ENCODE measurements at regions not wholly inside any gene's neighbourhood (a gene's known extent, or its start where the extent isn't known, plus 50 kb on each side); places are given as distances from the start of the nearest gene placed in this dataset.

DNA sequence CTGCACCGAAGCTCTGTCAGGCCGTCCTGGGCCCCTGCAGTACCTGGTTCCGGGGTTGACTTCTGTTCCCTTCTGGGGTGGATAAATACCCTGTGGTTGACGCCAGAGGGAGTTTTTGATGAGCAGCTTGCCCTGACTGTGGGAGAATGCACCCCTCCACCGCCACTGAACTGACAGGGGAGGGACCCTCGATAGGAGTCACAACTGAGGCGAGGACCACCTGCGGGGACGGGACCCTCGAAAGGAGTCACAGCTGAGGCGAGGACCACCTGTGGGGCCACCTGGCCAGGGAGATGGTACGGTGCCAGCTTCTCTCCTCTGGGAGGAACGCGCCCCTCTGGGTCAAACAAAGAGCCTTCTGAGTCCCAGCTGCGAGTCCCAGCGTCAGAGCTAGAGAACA is 100.1 kb upstream of the FRMD1 start:
- TF ChIP-seq OSR1 (CRISPR knock-in tag; IDR thresholded peaks at IDR 0.05), result no peak
- TF ChIP-seq CSDC2 (CRISPR knock-in tag; IDR thresholded peaks at IDR 0.05), result no peak
- no peak for TF ChIP-seq PPARA (CRISPR knock-in tag; IDR thresholded peaks at IDR 0.05; ENCODE audit: borderline replicate concordance)
- no peak for TF ChIP-seq ZNF565 (CRISPR knock-in tag; conservative IDR thresholded peaks at IDR 0.05; ENCODE audit: low read depth)
- TF ChIP-seq ZFP3 (CRISPR knock-in tag; IDR thresholded peaks at IDR 0.05), result no peak
- TF ChIP-seq ISL1 (CRISPR knock-in tag; IDR thresholded peaks at IDR 0.05), result no peak
- no peak for TF ChIP-seq TCF4 (CRISPR knock-in tag; IDR thresholded peaks at IDR 0.05; ENCODE audit: borderline replicate concordance)
- TF ChIP-seq ZFP30 (CRISPR knock-in tag; IDR thresholded peaks at IDR 0.05), result no peak
- no peak for TF ChIP-seq GLIS3 (CRISPR knock-in tag; IDR thresholded peaks at IDR 0.05)
- no peak for TF ChIP-seq ESRRG (CRISPR knock-in tag; IDR thresholded peaks at IDR 0.05)
- TF ChIP-seq, protein P1, sequence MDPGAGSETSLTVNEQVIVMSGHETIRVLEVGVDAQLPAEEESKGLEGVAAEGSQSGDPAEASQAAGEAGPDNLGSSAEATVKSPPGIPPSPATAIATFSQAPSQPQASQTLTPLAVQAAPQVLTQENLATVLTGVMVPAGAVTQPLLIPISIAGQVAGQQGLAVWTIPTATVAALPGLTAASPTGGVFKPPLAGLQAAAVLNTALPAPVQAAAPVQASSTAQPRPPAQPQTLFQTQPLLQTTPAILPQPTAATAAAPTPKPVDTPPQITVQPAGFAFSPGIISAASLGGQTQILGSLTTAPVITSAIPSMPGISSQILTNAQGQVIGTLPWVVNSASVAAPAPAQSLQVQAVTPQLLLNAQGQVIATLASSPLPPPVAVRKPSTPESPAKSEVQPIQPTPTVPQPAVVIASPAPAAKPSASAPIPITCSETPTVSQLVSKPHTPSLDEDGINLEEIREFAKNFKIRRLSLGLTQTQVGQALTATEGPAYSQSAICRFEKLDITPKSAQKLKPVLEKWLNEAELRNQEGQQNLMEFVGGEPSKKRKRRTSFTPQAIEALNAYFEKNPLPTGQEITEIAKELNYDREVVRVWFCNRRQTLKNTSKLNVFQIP (CRISPR knock-in tag; IDR thresholded peaks at IDR 0.05; ENCODE audit: borderline replicate concordance, low read depth), result no peak
- TF ChIP-seq SNAI2 (CRISPR knock-in tag; IDR thresholded peaks at IDR 0.05), result no peak
- no peak for ATAC-seq

GRCh38 chr6:168177103-168177891 is 98.3 kb upstream of the FRMD1 start:
- TF ChIP-seq CSDC2 (CRISPR knock-in tag; IDR thresholded peaks at IDR 0.05), result no peak
- TF ChIP-seq ZC3H10 (CRISPR knock-in tag; IDR thresholded peaks at IDR 0.05), result no peak
- TF ChIP-seq PPARA (CRISPR knock-in tag; IDR thresholded peaks at IDR 0.05; ENCODE audit: borderline replicate concordance), result no peak
- TF ChIP-seq ZFP3 (CRISPR knock-in tag; IDR thresholded peaks at IDR 0.05), result no peak
- TF ChIP-seq ZNF70 (CRISPR knock-in tag; IDR thresholded peaks at IDR 0.05), result no peak
- TF ChIP-seq, protein P2, sequence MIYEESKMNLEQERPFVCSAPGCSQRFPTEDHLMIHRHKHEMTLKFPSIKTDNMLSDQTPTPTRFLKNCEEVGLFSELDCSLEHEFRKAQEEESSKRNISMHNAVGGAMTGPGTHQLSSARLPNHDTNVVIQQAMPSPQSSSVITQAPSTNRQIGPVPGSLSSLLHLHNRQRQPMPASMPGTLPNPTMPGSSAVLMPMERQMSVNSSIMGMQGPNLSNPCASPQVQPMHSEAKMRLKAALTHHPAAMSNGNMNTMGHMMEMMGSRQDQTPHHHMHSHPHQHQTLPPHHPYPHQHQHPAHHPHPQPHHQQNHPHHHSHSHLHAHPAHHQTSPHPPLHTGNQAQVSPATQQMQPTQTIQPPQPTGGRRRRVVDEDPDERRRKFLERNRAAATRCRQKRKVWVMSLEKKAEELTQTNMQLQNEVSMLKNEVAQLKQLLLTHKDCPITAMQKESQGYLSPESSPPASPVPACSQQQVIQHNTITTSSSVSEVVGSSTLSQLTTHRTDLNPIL (CRISPR knock-in tag; IDR thresholded peaks at IDR 0.05; ENCODE audit: low read depth), result no peak
- no peak for TF ChIP-seq OSR1 (CRISPR knock-in tag; IDR thresholded peaks at IDR 0.05)
- no peak for TF ChIP-seq ZNF8 (CRISPR knock-in tag; IDR thresholded peaks at IDR 0.05)
- no peak for TF ChIP-seq GLIS3 (CRISPR knock-in tag; IDR thresholded peaks at IDR 0.05)
- TF ChIP-seq, protein P1 (CRISPR knock-in tag; IDR thresholded peaks at IDR 0.05; ENCODE audit: borderline replicate concordance, low read depth), result no peak
- TF ChIP-seq ZFP30 (CRISPR knock-in tag; IDR thresholded peaks at IDR 0.05), result no peak
- no peak for ATAC-seq

- TF ChIP-seq, protein P2 (CRISPR knock-in tag; IDR thresholded peaks at IDR 0.05; ENCODE audit: low read depth), result no peak
- no peak for TF ChIP-seq BACH2 (CRISPR knock-in tag; IDR thresholded peaks at IDR 0.05; ENCODE audit: borderline replicate concordance)
- TF ChIP-seq, protein P3, sequence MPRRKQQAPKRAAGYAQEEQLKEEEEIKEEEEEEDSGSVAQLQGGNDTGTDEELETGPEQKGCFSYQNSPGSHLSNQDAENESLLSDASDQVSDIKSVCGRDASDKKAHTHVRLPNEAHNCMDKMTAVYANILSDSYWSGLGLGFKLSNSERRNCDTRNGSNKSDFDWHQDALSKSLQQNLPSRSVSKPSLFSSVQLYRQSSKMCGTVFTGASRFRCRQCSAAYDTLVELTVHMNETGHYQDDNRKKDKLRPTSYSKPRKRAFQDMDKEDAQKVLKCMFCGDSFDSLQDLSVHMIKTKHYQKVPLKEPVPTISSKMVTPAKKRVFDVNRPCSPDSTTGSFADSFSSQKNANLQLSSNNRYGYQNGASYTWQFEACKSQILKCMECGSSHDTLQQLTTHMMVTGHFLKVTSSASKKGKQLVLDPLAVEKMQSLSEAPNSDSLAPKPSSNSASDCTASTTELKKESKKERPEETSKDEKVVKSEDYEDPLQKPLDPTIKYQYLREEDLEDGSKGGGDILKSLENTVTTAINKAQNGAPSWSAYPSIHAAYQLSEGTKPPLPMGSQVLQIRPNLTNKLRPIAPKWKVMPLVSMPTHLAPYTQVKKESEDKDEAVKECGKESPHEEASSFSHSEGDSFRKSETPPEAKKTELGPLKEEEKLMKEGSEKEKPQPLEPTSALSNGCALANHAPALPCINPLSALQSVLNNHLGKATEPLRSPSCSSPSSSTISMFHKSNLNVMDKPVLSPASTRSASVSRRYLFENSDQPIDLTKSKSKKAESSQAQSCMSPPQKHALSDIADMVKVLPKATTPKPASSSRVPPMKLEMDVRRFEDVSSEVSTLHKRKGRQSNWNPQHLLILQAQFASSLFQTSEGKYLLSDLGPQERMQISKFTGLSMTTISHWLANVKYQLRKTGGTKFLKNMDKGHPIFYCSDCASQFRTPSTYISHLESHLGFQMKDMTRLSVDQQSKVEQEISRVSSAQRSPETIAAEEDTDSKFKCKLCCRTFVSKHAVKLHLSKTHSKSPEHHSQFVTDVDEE (CRISPR knock-in tag; IDR thresholded peaks at IDR 0.05), result no peak
- ATAC-seq, result no peak
These were observed 92.8 kb upstream of the FRMD1 start for GRCh38 chr6:168171673-168172353.

Measured in SK-N-SH treated with all-trans-retinoic acid at 6 μM for 48 hours (cell line).